Activated CD8-positive, alpha-beta memory T cell treated with anti-CD3 and anti-CD28 coated beads for 4 hours (primary cell): ENCODE measurements at regions not wholly inside any gene's neighbourhood (a gene's known extent, or its start where the extent isn't known, plus 50 kb on each side); places are given as distances from the start of the nearest gene placed in this dataset.
"Not testable (repeated sequence)": the region's sequence is repeated elsewhere in the genome, so short reads cannot be mapped to it uniquely, and the experiment has no call there.

ENCODE experiments used
- DNase-seq, 2 donors: peaks; one replicate each; pipeline ENCODE4 v3.0.0-alpha.2; 2020; ENCODE audit warnings: low read depth in 2 of 2

- DNase-seq = no peak
Measured at GRCh38 chr2:239604861-239605260, 204.0 kb upstream of the HDAC4 start.

GRCh38 chr2:239603411-239604356, 202.9 kb upstream of the HDAC4 start:
- no peak for DNase-seq

- no peak for DNase-seq
Measured at GRCh38 chr2:239602290-239603282, 201.8 kb upstream of the HDAC4 start.

- no peak for DNase-seq
Measured at GRCh38 chr2:239601880-239602279, 201.1 kb upstream of the HDAC4 start.

GRCh38 chr2:239601201-239601851, 200.5 kb upstream of the HDAC4 start:
- DNase-seq = no peak

- DNase-seq = no peak
Measured at GRCh38 chr2:239600650-239601049, 199.8 kb upstream of the HDAC4 start.

- DNase-seq = no peak
Measured at GRCh38 chr2:239600001-239600593, 199.3 kb upstream of the HDAC4 start.

GRCh38 chr2:239599299-239599698, 198.5 kb upstream of the HDAC4 start:
- no peak for DNase-seq

- DNase-seq = no peak
Measured at GRCh38 chr2:239598732-239599090, 197.9 kb upstream of the HDAC4 start.

GRCh38 chr2:239598011-239598731, 197.4 kb upstream of the HDAC4 start:
- no peak for DNase-seq

GRCh38 chr2:239597216-239597615, 196.4 kb upstream of the HDAC4 start:
- DNase-seq = no peak

GRCh38 chr2:239596792-239597191, 196.0 kb upstream of the HDAC4 start:
- no peak for DNase-seq

- DNase-seq = no peak
Measured at GRCh38 chr2:239596253-239596652, 195.4 kb upstream of the HDAC4 start.

GRCh38 chr2:239595726-239596125, 194.9 kb upstream of the HDAC4 start:
- DNase-seq = no peak

- no peak for DNase-seq
Measured at GRCh38 chr2:239594772-239595608, 194.2 kb upstream of the HDAC4 start.

GRCh38 chr2:239594019-239594771, 193.4 kb upstream of the HDAC4 start:
- DNase-seq = no peak

- no peak for DNase-seq
Measured at GRCh38 chr2:239593455-239593854, 192.6 kb upstream of the HDAC4 start.

- DNase-seq = not testable (repeated sequence)
Measured at GRCh38 chr2:239592629-239593290, 191.9 kb upstream of the HDAC4 start.
